ENCODE measurements at regions not wholly inside any gene's neighbourhood (a gene's known extent, or its start where the extent isn't known, plus 50 kb on each side); places are given as distances from the start of the nearest gene placed in this dataset.

DNA sequence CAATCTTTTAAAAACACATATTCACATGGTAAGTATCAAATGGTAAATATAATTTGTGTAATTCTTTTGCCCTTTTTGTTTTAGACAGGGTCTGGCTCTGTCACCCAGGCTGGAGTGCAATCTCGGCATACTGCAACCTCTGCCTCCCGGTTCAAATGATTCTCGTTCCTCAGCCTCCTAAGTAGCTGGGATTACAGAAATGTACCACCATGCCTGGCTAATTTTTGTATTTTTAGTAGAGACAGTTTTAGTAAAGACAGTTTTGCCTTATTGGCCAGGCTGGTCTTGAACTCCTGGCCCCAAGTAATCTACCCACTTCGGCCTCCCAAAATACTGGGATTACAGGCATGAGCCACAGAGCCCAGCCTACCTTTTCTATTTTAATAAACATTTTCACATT is 182.2 kb downstream of the MYCN start:
- TF ChIP-seq POLR2A (IDR thresholded peaks at IDR 0.05) (no peak), CTCF (IDR thresholded peaks at IDR 0.05) (no peak)

Measured in thyroid gland (tissue), 4 donors.